IPS-20b (cell line): ENCODE measurements at regions not wholly inside any gene's neighbourhood (a gene's known extent, or its start where the extent isn't known, plus 50 kb on each side); places are given as distances from the start of the nearest gene placed in this dataset.

Experiments
- H3K27ac ChIP-seq: one replicate; pipeline ENCODE4 v1.5.1; 2013; ENCODE audit warnings: low read length
- H3K27me3 ChIP-seq: 2 replicates; pipeline ENCODE4 v1.6.1; 2013; ENCODE audit warnings: mild to moderate bottlenecking, low read length, inconsistent platforms; ENCODE audit not compliant: insufficient read depth
- H3K36me3 ChIP-seq: 2 replicates; pipeline ENCODE4 v1.6.1; 2013; ENCODE audit warnings: low read depth, mild to moderate bottlenecking, inconsistent platforms, low read length, moderate library complexity; ENCODE audit not compliant: insufficient read depth
- H3K4me1 ChIP-seq: 2 replicates; pipeline ENCODE4 v1.6.1; 2013; ENCODE audit warnings: mild to moderate bottlenecking, control low read depth, inconsistent platforms, low read length, moderate library complexity; ENCODE audit not compliant: insufficient read depth
- H3K4me3 ChIP-seq: 2 replicates; pipeline ENCODE4 v1.5.1; 2013; ENCODE audit warnings: mild to moderate bottlenecking, low read length, inconsistent platforms
- H3K9ac ChIP-seq: 2 replicates; pipeline ENCODE4 v1.6.1; 2013; ENCODE audit warnings: low read depth, mild to moderate bottlenecking, inconsistent platforms, low read length, moderate library complexity
- H3K9me3 ChIP-seq: 2 replicates; pipeline ENCODE4 v1.6.1; 2013; ENCODE audit warnings: mild to moderate bottlenecking, low read depth, low read length, inconsistent platforms; ENCODE audit not compliant: insufficient read depth

DNA sequence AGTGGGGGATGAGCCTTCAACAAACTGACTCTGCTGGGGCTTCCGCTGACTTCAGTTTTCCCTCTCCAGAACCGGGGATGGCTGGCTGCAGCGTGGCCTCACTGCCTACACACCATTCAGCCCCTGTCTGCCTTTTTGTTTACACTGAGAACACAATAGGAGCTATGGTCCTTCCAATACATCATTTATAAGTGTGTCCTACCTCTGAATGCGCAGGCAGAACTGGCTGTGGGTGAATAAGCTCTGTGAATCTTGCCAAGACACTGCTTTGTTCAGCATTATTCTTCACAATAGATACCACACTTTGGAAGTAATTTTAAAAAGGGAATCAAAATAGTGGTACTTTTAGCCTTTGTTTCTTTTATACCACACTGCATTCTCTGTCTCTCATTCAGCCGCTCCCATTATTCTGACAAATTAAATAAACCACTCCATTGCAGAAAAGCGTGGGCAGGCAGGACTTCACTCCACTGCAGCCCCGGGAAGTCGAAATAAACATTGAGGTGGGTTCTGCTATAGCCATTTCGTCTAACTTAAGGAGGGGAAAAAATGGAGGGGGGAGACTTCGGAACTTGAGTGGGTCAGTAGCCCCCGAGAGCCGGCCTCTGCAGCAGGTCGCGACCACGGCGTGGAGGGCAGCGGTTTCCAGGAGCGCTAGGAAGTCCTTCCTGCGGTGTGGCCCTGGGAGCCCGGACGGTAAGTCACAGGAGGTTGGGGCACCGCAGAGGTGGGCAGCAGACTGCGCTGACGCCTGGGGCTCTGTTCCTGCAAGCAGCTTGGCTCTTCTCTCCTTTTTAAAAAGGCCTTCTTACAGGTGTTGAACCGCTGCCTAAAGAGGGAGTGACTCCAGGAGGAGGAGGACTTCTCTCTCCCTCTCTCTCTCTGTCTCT lies 94.8 kb upstream of the SOX1 start:
- Histone ChIP-seq H3K9me3 (no peaks in the 10 kb centered on the region), H3K4me1 (no peaks in the 10 kb centered on the region; the same call in 1 of the 2 replicates), H3K36me3 (no peaks in the 10 kb centered on the region), H3K4me3 (no peak overlapping the region), H3K9ac (no peak overlapping the region), H3K27ac (no peak overlapping the region), H3K27me3 (peaks cover 34% of the 10 kb centered on the region)

DNA sequence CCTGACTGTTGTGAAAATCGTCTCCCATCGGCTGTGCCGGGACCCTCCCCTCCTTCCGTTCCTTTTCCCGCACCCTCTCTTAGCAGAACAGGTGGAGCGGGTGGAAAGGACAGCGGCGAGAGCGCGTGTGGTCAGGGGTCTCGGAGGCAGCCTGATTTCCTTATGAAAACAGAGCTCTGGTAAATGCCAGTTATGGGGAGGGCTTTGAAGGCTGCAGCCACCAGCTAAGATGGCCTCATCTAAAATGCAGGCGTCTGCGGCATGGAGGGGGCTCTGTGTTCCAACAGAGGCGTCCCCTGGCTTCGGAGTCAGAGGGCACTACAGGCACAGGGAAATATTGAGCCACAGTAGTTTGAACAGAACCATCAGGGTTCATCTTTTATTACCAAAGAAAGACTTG lies 93.8 kb upstream of the SOX1 start:
- no peaks in the 10 kb centered on the region for H3K36me3 ChIP-seq
- no peaks in the 10 kb centered on the region for H3K9me3 ChIP-seq

DNA sequence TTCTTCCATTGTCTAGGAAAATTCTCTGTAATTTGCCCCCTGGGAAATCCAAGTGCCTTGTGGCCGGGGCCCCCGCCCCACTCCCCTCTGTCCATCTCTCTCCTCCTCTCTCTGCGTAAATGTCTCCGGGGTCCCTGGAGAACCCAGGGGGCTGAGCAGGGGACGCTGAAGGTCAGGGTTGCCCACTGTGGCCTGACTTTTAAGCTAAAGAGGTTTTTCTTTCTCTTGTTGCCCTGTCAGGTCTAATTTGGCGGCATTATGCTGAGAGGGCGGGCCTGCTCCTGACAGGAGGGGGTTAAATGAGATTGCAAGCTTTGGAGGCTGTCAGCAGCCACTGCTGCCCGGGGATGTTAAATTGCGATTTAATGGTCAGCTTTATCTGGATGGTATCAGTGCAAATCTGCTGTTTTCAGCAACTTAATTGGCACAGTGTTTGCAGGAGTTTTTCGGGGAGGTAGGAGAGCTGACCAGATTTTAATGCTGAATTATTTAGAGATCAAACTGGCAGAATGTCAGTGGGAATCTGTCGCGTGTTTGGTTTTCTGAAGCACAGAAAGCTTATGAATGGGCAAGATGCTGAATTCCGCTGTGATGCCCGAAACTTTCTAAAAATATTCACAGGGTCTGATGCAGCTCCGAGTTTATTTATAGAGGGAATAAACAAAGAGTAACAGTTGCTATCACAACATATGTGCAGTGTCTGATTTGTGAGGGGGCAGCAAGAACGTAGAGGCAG lies 93.2 kb upstream of the SOX1 start:
- Histone ChIP-seq H3K36me3 (no peaks in the 10 kb centered on the region), H3K4me3 (no peak overlapping the region), H3K9me3 (no peaks in the 10 kb centered on the region), H3K27ac (no peak overlapping the region), H3K4me1 (no peaks in the 10 kb centered on the region; the same call in 1 of the 2 replicates), H3K9ac (no peak overlapping the region), H3K27me3 (peaks cover 34% of the 10 kb centered on the region)

More for the DNA sequence above, 93.8 kb upstream of the SOX1 start:
- no peaks in the 10 kb centered on the region; the same call in 1 of the 2 replicates for H3K4me1 ChIP-seq
- H3K27ac ChIP-seq = no peak overlapping the region
- peaks cover 34% of the 10 kb centered on the region for H3K27me3 ChIP-seq
- H3K9ac ChIP-seq = no peak overlapping the region
- H3K4me3 ChIP-seq = no peak overlapping the region

DNA sequence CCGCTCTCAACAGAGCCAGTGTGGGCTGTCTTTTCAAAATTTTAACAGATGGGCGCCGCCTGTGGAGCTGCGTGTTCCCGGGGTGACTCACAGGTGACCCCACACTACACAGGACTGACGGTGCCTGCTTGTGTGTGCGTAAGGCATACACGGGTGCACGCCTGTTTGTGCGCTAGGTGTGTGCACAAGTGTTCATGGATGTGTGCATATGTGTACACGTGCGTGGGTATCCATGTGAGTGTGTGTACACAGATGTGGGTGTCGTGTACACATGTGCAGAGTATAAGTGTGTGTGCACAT lies 92.7 kb upstream of the SOX1 start:
- Histone ChIP-seq H3K27ac (no peak overlapping the region), H3K4me1 (no peaks in the 10 kb centered on the region; the same call in 1 of the 2 replicates), H3K4me3 (no peak overlapping the region), H3K9me3 (no peaks in the 10 kb centered on the region), H3K27me3 (peaks cover 34% of the 10 kb centered on the region), H3K9ac (no peak overlapping the region), H3K36me3 (no peaks in the 10 kb centered on the region)

DNA sequence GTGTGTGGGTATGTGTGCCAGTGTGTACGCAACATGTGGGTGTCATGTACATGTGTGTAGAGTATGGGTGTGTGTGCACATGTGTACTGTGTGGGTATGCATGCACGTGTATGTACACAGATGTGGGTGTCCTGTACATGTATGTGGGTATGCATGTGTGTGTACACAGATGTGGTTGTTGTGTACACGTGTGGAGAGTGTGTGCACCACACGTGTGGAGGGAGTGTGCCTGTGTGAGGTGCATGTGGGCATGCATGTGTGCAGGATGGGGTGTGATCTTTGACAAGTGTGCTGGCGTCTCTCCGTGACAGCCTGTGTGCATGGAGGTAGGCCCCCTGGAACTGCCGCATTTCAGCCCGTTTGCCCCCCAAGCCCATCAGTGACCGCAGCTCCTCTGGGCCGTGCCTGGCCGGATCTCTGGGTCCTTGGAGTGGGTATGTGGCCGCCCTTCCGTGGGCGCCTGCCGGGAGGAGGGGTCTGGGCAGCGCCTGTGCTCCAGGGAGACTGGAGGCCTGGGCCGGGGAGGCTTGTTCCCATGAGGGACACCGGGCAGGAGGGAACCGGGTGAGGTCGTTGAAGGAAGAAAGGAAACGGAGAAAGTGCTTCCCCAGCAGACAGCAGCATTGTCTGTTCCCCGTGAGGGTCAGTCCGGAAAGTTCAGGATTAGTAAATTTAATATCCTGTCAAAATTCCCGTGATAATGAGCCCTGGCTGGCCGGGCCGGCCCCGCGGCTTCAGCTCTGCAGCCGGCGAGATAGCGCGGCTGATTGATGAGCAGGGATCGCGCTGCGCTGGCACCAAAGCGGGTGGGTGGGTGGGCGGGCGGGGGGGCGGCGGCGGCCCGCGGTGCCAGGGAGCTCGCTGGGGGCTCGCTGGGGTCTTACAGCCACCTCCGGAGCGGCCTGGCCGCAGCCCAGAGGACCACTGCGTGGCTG lies 91.1 kb upstream of the SOX1 start:
- Histone ChIP-seq H3K9ac (no peak overlapping the region), H3K4me3 (no peak overlapping the region), H3K27me3 (peaks cover 38% of the 10 kb centered on the region), H3K36me3 (no peaks in the 10 kb centered on the region), H3K4me1 (no peaks in the 10 kb centered on the region; the same call in 1 of the 2 replicates), H3K27ac (no peak overlapping the region), H3K9me3 (no peaks in the 10 kb centered on the region)

DNA sequence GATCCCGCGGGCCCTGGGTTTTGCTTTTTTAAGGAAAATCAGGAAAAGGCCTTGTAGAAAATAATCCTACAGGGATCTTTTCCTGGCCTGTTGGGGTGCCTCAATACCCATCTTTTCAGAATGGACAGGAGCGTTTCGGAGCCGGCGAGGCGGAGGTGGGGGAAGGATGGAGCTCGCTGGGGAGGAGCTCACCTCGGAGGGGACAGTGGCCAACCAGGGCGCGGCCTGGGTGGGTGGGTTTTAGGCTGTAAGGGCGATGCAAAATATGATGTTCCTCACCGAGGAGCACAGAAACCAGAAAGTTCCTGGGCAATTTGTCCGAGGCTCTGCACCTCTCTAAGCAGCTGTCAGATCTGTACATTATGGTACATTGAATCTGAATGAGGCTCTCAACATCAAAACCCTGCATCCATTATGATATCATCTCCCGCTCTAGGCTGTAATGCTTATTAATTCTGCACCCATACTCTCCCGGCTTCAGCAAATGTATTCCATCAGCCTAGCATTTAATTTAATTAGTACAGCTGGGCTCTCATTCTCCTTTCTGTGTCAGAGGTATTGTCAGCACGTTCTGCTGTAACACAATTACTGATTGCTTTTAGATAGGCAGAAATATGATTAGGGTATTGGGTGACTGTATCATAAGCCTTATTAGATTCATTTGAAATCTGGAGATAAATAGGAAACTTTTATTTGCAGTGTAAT lies 90.3 kb upstream of the SOX1 start:
- no peaks in the 10 kb centered on the region for H3K9me3 ChIP-seq
- H3K4me1 ChIP-seq = no peaks in the 10 kb centered on the region; the same call in 1 of the 2 replicates
- H3K27ac ChIP-seq = no peak overlapping the region
- no peak overlapping the region for H3K4me3 ChIP-seq
- no peaks in the 10 kb centered on the region for H3K36me3 ChIP-seq
- H3K27me3 ChIP-seq = peaks cover 36% of the 10 kb centered on the region
- H3K9ac ChIP-seq = no peak overlapping the region

DNA sequence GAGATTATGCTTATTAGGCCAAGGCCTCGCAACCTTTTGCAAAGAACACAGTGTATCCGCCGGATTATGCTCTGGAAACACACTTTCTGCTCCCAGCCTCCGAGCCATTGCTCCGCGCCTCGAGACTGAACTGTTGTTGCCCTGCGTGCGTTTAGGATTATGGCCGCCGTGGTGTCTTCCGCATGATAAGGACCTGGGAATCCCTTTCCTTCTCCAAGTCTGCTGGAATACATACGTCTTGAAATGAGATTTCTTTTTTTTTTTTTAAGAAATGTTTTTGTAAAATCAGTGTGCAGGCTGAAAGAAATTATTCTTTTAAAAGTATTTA lies 89.8 kb upstream of the SOX1 start:
- Histone ChIP-seq H3K36me3 (no peaks in the 10 kb centered on the region), H3K27me3 (peaks cover 30% of the 10 kb centered on the region), H3K4me1 (no peaks in the 10 kb centered on the region; the same call in 1 of the 2 replicates), H3K4me3 (no peak overlapping the region), H3K9ac (no peak overlapping the region), H3K27ac (no peak overlapping the region), H3K9me3 (no peaks in the 10 kb centered on the region)

DNA sequence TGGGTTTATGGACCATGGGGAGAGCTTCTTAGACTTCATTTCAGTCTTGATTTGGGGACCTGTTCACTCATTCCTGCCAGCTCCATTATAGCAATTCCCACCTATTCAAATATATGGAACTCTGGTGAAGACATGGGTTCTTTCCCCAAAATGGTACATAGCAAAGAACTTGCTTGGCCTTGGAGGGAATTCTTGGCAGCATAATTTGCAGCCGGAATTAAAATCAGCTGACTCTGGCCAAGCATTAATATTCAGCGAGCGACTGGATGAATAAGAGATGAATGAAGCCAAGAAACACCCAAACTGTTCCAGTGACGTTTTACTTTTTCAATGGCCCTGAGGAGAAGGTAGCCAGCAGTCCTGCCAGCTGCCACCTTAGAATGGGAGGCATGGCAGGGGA lies 88.4 kb upstream of the SOX1 start:
- no peaks in the 10 kb centered on the region for H3K4me1 ChIP-seq
- H3K27me3 ChIP-seq = peaks cover 16% of the 10 kb centered on the region; the same call in 1 of the 2 replicates

DNA sequence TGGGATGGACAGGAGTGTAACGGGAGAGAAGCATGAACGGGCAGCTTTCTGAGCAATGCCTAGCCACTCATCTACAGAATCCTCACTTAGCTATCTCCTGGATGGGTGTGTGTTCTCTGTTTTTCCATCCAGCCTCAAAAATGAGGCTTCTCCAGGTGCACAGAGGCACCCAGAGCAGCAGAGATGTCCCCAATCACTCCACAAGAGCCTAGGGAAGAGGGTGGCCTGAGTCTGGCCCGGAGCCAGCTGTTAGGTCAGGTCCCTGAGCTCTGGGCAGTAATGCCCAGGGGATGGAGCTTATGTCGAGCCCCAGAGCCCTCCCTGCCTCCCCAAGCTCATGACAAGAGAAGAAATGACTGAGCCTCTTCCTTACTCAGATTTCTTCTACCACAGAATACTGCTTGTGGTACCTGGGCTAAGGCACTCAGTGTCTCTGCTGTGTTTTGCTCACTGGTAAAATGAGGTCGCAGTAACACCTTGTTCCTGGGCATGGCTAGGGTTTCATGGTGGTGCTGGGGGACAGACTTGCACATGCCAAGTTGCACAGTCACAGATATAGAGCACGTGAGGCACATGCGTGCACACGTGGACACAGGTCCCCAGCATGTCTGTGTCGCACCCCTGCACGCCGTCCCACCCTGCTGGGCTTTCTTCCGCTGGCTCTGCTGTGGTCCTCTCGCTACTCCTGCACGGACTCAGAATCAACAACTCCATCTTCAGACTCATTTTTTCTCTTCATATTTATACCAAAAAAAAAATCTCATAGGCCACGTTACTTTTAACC lies 86.6 kb upstream of the SOX1 start:
- H3K4me1 ChIP-seq = no peaks in the 10 kb centered on the region
- H3K27me3 ChIP-seq = 0 out of 2 replicates have a peak, but pooled peaks cover 4% of the 10 kb centered on the region
- H3K9me3 ChIP-seq = no peaks in the 10 kb centered on the region
- H3K27ac ChIP-seq = no peak overlapping the region
- H3K4me3 ChIP-seq = no peak overlapping the region
- H3K36me3 ChIP-seq = no peaks in the 10 kb centered on the region
- no peak overlapping the region for H3K9ac ChIP-seq

More for the DNA sequence above, 88.4 kb upstream of the SOX1 start:
- no peak overlapping the region for H3K9ac ChIP-seq
- H3K9me3 ChIP-seq = no peaks in the 10 kb centered on the region
- H3K27ac ChIP-seq = no peak overlapping the region
- no peak overlapping the region for H3K4me3 ChIP-seq
- H3K36me3 ChIP-seq = no peaks in the 10 kb centered on the region

DNA sequence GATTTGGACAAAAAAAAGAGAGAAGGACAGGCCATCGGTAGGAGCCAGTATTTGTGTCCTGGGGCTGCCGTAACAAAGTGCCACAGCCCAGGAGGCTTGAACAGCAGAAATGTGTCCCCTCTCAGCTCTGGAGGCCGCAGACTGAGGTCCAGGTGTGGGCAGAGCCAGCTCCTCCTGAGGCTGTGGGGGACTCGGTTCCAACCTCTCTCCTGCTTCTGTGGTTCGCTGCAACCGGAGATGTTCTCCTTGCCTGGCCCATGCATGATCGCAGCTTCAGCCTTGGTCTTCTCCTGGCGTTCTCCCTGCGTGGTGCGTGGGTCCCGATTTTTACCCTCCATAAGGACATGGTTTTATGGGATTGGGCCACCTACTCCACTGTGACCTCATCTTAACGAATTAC lies 85.9 kb upstream of the SOX1 start:
- 0 out of 2 replicates have a peak, but pooled peaks cover 4% of the 10 kb centered on the region for H3K27me3 ChIP-seq
- no peaks in the 10 kb centered on the region for H3K36me3 ChIP-seq
- H3K9me3 ChIP-seq = no peaks in the 10 kb centered on the region
- H3K27ac ChIP-seq = no peak overlapping the region
- H3K4me3 ChIP-seq = no peak overlapping the region
- no peak overlapping the region for H3K9ac ChIP-seq
- no peaks in the 10 kb centered on the region for H3K4me1 ChIP-seq
